ENCODE measurements at regions not wholly inside any gene's neighbourhood (a gene's known extent, or its start where the extent isn't known, plus 50 kb on each side); places are given as distances from the start of the nearest gene placed in this dataset.

- no peak overlapping the region for H3K4me3 ChIP-seq (ENCODE audit: low read depth, low read length)
- DNase-seq (ENCODE audit: low read depth), result no peak
Measured at GRCh38 chr6:137726582-137726981, 140.5 kb upstream of the TNFAIP3 start.

GRCh38 chr6:137727216-137727765 is 139.8 kb upstream of the TNFAIP3 start:
- H3K4me3 ChIP-seq (ENCODE audit: low read depth, low read length), result no peak overlapping the region
- no peak for TF ChIP-seq CTCF (conservative IDR thresholded peaks at IDR 0.05; ENCODE audit: low read depth, low read length)
- DNase-seq (ENCODE audit: low read depth), result no peak

More at GRCh38 chr6:137726582-137726981, 140.5 kb upstream of the TNFAIP3 start:
- no peak for TF ChIP-seq CTCF (conservative IDR thresholded peaks at IDR 0.05; ENCODE audit: low read depth, low read length)

- TF ChIP-seq CTCF (conservative IDR thresholded peaks at IDR 0.05; ENCODE audit: low read depth, low read length), result no peak
- H3K4me3 ChIP-seq (ENCODE audit: low read depth, low read length), result no peak overlapping the region
- peak; percentile 87 for DNase-seq (ENCODE audit: low read depth)
Measured at GRCh38 chr6:137728386-137729349, 138.4 kb upstream of the TNFAIP3 start.

- no peak overlapping the region for H3K4me3 ChIP-seq (ENCODE audit: low read depth, low read length)
- no peak for TF ChIP-seq CTCF (conservative IDR thresholded peaks at IDR 0.05; ENCODE audit: low read depth, low read length)
- peak; percentile 82 for DNase-seq (ENCODE audit: low read depth)
Measured at GRCh38 chr6:137729866-137730629, 137.0 kb upstream of the TNFAIP3 start.

- no peak overlapping the region for H3K4me3 ChIP-seq (ENCODE audit: low read depth, low read length)
- TF ChIP-seq CTCF (conservative IDR thresholded peaks at IDR 0.05; ENCODE audit: low read depth, low read length), result no peak
- DNase-seq (ENCODE audit: low read depth), result peak; percentile 28
Measured at GRCh38 chr6:137731600-137731959, 135.5 kb upstream of the TNFAIP3 start.

- no peak overlapping the region for H3K4me3 ChIP-seq (ENCODE audit: low read depth, low read length)
- peak; percentile 87 for DNase-seq (ENCODE audit: low read depth)
Measured at GRCh38 chr6:137731960-137732616, 135.0 kb upstream of the TNFAIP3 start.

More at GRCh38 chr6:137731960-137732616, 135.0 kb upstream of the TNFAIP3 start:
- no peak for TF ChIP-seq CTCF (conservative IDR thresholded peaks at IDR 0.05; ENCODE audit: low read depth, low read length)
